ENCODE measurements at regions not wholly inside any gene's neighbourhood (a gene's known extent, or its start where the extent isn't known, plus 50 kb on each side); places are given as distances from the start of the nearest gene placed in this dataset.

- H3K4me1 ChIP-seq (ENCODE audit: insufficient read depth), result no peaks in the 10 kb centered on the region
- H3K36me3 ChIP-seq (ENCODE audit: insufficient read depth), result no peaks in the 10 kb centered on the region
- no peaks in the 10 kb centered on the region for H3K4me1 Mint-ChIP-seq
- no peak overlapping the region for H2AFZ ChIP-seq
- H3K79me2 ChIP-seq (replicated peaks; ENCODE audit: insufficient read depth), result no peaks in the 10 kb centered on the region
- H3K9me2 ChIP-seq (ENCODE audit: insufficient read depth), result peaks cover 12% of the 10 kb centered on the region
- DNase-seq (ENCODE audit: low spot score) (no peak), ATAC-seq (no peak)
- H3K4me3 ChIP-seq, result no peak overlapping the region
- no peaks in the 10 kb centered on the region for H3K27me3 ChIP-seq (ENCODE audit: insufficient read depth)
- H3K4me2 ChIP-seq, result no peak overlapping the region
- H3K9me3 Mint-ChIP-seq, result no peaks in the 10 kb centered on the region
- no peaks in the 10 kb centered on the region for H4K20me1 ChIP-seq (replicated peaks; ENCODE audit: insufficient read depth)
- peaks cover 4% of the 10 kb centered on the region for H3K27me3 Mint-ChIP-seq (ENCODE audit: insufficient read depth, low read depth, poor library complexity)
- TF ChIP-seq EZH2phosphoT487 (IDR thresholded peaks at IDR 0.05; ENCODE audit: unreplicated experiment) (no peak), REST (IDR thresholded peaks at IDR 0.05; ENCODE audit: unreplicated experiment) (no peak), STAT1 (IDR thresholded peaks at IDR 0.05; ENCODE audit: unreplicated experiment) (no peak), EZH2 (IDR thresholded peaks at IDR 0.05; ENCODE audit: low read depth, unreplicated experiment) (no peak), NANOG (IDR thresholded peaks at IDR 0.05; ENCODE audit: borderline replicate concordance) (no peak), CTCF (conservative IDR thresholded peaks at IDR 0.05; ENCODE audit: low read depth in 2 of 2) (no peak), JUNB (IDR thresholded peaks at IDR 0.05; ENCODE audit: unreplicated experiment) (no peak), ZNF114 (CRISPR knock-in tag; IDR thresholded peaks at IDR 0.05) (no peak), CREB1 (CRISPR knock-in tag; IDR thresholded peaks at IDR 0.05; ENCODE audit: low read depth) (no peak), ETS1 (IDR thresholded peaks at IDR 0.05) (no peak), POLR2AphosphoS5 (IDR thresholded peaks at IDR 0.05; ENCODE audit: low read depth) (no peak), ZNF331 (CRISPR knock-in tag; IDR thresholded peaks at IDR 0.05; ENCODE audit: low read depth) (no peak), ZNF462 (CRISPR knock-in tag; IDR thresholded peaks at IDR 0.05) (no peak)
- H3K36me3 Mint-ChIP-seq (ENCODE audit: low read depth), result no peaks in the 10 kb centered on the region
- H3K27ac Mint-ChIP-seq, result no peak overlapping the region
- no peaks in the 10 kb centered on the region for H3F3A ChIP-seq (replicated peaks; ENCODE audit: low read depth)
- H3K4me3 Mint-ChIP-seq, result no peak overlapping the region
- H3K27ac ChIP-seq (ENCODE audit: low read depth), result no peak overlapping the region
Observed at GRCh38 chr2:107364361-107364950, 462.2 kb upstream of the RGPD4 start.
